ENCODE measurements at regions not wholly inside any gene's neighbourhood (a gene's known extent, or its start where the extent isn't known, plus 50 kb on each side); places are given as distances from the start of the nearest gene placed in this dataset.
"Not testable (repeated sequence)": the region's sequence is repeated elsewhere in the genome, so short reads cannot be mapped to it uniquely, and the experiment has no call there.

DNA sequence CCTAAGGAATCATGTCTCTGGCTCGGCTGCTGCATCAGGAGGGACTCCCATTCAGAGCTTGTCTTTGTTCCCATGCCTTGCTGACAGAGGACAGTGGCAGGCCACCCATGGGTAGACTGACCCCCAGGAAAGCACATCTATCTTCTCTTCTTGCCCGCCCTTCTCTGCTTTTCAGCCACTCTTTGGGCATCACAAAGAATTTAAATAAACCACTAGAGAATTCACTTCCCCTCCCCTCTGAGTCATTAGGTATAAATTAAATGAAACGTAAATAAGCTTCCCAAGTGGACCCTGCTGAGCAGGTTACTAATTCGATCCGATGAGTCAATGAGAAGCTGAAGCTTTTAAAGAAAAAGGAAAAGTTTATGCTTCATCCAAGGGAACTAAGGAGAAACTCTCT, 97.0 kb downstream of the DRD1 start:
- DNase-seq (ENCODE audit: low spot score), result peak; percentile 52

DNA sequence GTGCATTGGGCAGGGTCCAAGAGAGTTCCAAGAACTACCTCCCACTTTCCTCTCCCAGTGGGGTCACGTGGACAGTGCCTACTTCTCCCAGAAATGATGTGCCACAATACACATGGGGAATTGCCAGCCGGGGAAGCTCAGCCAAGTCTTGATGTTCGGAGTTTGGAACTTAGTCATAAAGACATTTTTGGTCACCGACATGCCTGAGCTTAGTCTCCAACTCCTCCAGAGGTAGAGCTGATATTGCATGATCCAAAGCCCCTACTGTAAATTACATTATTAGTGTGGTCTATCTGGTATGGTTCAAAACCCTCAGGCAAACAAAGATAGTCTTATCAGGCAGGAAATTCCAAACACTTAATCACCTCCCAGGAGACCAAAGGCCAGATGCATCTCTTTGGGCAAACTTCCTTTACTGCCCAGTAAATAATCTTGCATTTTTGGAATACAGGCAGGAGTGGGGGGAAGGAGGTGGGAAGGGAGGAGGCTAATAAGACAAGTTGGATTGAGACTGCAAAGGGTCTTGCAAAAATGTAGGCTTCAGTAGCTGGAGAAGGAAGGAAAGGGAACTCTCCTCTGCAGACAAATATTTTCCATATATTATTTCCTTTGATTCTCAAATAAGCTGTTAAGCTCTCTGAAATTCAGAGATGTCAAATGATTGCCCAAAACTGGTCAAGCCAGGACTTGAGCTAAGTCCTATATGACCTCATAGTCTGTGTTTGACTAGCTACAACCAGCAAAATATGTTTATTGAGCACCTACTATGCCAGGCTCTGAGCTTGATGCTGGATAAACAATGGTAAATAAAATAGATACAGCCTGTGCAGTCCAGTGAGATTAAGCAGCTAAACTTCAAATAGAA, 99.4 kb downstream of the DRD1 start:
- DNase-seq (ENCODE audit: low spot score), result peak; percentile 39

DNA sequence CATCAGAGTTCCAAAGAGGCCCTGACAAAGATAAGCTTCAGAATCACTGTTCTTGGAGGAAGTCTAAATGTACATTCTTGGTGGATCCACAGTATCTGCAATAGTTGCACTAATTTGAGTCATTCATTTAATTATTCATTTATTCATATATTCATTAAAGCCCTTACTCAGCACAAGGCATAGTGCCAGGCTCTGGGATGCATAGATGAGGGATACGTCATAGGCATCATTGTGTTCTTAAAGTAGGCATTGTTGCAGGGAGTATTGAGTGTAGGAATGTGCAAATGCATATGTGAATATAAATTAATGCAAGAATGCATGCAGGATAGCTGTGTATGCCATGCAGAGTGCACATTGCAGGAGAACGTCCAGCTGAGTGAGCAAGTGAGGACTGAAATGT, 100.7 kb downstream of the DRD1 start:
- no peak for DNase-seq (ENCODE audit: low spot score)

DNA sequence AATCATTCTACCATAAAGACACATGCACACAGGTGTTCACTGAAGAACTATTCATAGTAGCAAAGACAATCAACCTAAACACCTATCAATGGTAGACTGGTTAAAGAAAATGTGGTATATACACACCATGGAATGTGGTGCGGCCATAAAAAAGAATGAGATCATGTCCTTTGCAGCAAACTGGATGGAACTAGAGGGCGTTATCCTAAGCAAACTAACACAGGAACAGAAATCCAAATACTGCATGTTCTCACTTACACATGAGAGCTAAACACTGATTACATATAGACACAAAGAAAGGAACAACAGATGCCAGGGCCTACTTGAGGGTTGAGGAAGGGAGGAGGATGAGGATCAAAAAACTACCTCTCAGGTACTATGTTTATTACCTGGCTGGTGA, 103.8 kb downstream of the DRD1 start:
- no peak for DNase-seq (ENCODE audit: low spot score)

DNA sequence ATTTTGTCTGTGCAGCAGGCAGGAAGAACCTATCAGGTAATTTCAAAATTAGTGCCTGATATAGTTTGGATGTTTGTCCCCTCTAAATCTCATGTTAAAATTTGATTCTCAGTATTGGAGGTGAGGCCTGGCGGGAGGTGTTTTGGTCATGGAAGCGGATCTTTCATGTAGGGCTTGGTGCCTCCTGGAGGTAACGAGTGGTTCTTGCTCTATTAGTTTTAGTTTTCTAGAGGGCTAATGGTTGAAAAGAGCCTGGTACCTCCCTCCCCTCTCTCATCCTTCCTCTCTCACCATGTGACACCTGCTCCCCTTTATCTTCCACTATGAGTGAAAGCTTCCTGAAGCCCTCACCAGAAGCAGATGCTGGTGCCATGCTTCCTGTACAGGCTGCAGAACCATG, 106.3 kb downstream of the DRD1 start:
- DNase-seq (ENCODE audit: low spot score), result no peak

DNA sequence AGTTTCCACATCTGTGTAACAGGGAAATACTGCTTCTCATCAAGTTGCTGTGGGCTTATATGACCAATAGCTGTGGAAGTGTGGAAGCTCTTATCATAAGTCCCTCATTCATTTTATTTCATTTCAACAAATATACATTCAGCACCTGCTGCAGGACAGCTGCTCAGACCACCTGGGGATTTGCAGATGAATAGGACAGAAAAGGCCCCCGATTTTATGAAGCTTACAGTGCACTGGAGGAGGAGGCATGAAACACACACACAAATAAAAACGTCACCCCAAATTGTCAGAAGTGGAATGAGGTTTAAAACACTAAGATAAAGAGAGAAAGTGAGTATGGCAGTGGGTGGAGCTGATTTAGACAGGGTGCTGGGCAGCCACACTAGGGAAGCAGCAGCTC, 107.2 kb downstream of the DRD1 start:
- no peak for DNase-seq (ENCODE audit: low spot score)

DNA sequence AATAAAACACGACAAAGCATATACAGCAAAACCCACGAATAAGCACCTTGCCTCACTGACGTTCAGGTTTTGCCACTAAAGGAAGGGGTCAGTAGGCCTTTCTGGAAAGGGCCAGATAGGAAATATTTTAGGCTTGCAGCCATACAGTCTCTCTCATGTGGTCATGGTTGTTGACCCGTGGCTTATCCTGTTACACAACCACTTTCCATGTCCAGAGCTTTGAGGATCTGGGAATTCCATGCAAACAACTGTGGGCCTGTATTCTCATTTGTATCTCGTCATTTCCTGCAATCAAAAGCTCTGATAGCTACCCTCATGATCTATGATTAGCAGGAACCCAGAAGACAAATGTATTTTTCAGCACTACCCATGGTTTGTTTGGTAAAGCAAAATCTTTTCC, 108.3 kb downstream of the DRD1 start:
- no peak for DNase-seq (ENCODE audit: low spot score)

DNA sequence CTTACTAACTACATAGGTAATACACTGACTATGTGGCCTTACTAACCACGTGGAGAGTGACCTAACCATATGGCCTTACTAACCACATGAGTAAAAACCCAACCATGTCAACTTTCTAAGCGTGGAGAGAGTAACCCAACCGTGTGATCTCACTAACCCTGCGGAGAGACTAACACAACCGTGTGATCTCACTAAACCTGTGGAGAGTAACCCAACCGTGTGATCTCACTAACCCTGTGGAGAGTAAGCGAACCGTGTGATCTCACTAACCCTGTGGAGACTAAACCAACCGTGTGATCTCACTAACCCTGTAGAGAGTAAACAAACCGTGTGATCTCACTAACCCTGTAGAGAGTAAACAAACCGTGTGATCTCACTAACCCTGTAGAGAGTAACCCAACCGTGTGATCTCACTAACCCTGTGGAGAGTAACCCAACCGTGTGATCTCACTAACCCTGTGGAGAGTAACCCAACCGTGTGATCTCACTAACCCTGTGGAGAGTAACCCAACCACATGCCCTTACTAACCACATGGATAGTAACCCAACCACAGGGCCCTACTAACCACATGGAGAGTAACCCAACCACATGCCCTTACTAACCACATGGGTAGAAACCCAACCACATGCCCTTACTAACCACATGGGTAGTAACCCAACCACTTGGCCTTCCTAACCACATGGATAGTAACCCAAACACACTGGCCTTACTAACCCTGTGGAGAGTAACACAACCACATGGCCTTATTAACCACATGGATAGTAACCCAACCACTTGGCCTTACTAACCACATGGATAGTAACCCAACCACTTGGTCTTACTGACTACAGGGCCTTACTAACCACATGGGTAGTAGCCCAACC, 112.6 kb downstream of the DRD1 start:
- not testable (repeated sequence) for DNase-seq (ENCODE audit: low spot score)

DNA sequence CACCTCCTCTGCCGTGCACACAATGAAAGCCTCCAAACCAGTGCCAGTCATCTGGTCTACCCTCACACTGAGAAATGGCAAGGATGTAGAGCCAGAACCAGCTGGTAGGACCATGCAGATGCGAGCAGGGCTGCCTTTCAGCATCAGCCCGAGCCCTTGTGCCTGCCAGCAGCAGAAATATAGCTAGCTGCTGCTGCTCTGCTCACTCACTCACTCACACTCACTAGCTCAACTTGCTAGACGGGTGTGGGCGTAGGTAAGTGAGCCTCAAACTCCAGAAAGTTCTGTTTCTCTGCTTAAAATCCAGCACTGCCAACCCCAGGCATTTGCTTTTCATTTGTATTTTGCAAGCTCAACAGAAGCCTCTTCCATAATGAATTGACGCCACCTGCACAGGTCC, 114.0 kb downstream of the DRD1 start:
- DNase-seq (ENCODE audit: low spot score), result no peak

DNA sequence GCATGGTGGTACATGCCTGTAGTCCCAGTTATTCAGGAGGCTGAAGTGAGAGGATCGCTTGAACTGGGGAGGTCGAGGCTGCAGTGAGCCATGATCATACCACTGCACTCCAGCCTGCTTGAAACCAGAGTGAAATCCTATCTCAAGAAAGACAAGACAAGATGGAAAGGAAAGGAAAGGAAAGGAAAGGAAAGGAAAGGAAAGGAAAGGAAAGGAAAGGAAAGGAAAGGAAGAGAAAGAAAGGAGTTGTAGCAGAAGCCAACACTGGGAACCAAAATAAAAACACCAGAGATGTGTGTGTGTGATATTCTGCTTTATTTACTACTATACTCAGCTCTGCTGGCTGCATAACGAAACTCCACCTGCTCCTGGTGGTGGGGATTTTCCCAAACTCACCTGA, 115.3 kb downstream of the DRD1 start:
- no peak for DNase-seq (ENCODE audit: low spot score)

DNA sequence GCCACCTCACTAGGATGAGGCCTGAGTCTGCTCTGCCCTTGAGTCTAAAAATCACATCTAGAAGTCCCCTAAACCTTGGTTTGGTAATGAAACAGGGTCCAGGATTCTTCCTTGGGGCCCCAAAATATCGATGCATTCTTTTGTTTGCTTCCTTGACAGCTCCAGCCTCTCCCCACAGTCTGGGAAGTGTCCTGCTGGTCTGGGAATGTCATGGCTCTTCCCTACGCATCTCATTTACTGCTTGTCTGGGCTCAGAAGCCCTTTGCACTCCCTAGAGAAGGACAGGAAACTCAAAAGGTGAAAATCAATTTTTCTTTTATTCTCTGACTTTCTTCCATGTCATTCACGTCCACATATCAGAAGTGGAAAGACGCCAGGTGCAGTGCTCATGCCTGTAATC, 115.8 kb downstream of the DRD1 start:
- DNase-seq (ENCODE audit: low spot score), result no peak

DNA sequence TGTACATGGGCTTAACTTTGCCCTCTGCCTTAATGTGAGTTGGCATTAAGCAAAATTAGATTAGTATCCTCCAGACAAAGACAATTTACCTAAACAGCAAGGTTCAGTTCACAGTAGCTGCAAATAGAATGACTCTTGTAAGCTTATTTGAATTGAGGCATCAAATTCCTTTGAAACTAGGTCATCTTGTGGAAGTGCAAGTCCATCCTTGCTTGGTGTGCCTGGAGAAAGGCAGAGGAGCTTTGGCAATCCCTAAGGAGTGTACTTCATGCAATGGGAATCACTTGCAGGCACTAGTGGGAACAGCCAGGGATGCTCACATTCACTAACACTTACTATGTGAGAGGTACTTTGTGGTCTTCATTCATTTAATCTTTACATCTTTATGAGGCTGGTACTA, 118.3 kb downstream of the DRD1 start:
- peak; percentile 18 for DNase-seq (ENCODE audit: low spot score)

DNA sequence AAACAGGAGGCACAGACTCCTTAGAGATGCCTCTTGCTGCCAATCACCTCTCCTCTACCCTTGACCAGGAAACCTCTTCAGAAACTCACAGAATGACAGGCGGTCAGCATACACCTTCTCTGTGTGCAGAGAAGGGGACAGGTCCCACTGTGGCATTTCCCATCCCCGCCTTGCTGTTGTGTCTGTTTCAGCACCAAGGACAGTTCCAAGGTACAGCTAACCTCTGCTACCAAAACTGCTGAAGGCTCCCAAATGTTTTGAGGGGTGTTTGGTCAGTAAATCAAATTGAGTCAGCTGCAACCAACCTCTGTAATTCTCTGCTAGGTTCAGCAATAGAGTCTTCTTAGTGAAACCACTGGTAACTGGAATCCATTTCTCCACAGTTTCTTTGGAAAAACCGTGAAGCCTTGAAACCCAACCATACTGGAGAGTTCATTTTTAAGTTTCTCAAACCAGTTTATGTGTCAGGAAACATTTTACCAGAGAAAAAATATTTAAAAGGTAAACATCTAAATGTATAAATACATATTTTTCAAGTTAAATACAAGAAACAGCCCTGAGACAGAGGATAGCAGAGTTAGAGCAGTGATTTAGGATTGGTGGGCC, 122.0 kb downstream of the DRD1 start:
- peak; percentile 41 for DNase-seq (ENCODE audit: low spot score)

DNA sequence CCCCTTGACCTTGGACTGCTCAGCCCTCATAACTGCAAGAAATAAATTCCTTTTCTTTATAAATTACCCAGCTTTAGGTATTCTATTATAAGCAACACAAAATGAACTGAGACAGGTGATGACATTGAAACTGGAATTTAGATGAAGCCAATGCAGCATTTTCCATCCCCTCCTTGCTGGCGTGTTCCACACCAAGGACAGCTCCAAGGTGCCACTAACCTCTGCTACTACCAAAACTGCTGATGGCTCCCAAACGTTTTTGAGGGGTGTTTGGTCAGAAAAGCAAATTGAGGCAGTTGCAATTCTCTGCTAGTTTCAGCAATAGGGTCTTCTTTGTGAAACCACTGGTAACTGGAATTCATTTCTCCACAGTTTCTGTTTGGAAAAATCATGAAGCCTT, 124.8 kb downstream of the DRD1 start:
- no peak for DNase-seq (ENCODE audit: low spot score)

DNA sequence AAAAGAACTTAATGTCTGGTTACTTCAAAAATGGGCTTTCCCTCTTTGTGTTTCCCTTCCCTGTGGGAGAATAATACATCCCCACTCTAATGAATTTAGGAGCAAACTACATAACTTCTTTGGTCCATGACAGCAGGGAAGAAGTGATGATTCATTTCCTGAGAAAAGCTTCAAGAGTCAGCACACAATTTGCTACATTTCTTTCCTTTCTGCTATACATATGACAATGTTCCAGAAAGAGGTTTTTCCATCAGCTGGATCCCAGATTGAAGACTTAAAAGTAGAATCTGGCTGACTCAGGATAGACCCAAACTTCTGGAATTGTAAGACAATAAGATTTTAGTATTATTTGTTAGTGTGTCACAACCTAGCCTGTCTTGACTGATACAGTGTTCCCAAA, 126.1 kb downstream of the DRD1 start:
- DNase-seq (ENCODE audit: low spot score), result no peak

DNA sequence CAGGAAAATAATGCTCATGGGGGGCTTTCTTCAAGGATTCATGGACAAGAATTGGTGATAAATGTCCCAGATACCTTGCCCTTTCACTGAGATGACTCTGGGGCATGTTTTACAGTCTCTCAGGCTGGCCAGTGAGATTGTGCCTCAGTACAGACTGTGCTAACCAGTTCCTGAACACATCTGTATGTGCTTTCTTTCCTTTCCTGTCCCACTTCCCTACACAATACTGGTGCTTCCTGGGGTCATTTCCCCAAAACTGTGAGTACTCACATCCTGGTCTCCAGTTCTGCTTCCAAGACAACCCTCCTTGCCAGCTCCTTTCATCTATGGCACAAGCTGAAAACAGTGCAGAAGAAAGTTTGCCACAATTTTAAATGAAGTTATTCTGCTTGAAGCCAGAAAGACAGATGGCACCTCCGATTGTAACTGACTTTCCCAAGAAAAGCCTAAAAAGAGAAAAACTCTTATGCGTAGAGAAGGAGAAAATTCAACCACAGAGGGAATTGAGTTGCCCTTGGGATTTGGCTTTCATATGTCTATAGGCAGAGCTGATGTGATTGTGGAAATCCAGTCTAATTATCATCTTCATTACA, 134.7 kb downstream of the DRD1 start:
- no peak for DNase-seq (ENCODE audit: low spot score)

DNA sequence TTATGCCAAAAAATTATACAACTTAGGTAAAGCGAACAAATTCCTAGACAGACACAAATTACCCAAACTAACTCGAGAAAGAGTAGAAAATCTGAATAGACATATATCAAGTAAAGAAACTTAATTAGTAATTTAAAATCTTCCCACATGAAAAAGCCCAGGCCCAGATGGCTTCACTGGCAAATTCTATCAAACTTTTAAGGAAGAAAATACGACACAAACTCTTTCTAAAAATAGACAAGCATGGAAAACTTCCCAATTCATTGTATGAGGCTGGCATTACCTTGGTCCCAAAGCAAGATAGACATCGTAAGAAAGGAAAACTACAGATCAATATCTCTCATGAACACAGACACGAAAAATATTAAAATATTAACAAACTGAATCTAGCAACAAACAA, 135.3 kb downstream of the DRD1 start:
- DNase-seq (ENCODE audit: low spot score), result no peak

DNA sequence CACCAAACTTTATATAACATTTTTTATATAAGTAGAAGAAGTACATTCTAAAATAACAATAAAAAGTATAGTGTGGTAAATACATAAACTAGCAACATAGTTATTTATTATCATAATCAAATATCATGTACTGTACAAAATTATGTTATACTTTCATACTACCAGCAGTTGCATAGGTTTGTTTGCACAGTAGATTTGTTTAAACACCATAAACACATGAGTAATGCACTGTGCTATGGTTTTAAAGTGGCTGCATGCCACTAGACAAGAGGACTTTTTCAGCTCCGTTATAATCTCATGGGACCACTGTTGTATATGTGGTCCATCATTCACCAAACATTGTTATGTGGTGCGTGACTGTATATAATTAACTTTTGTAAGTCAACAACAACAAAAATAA, 137.6 kb downstream of the DRD1 start:
- no peak for DNase-seq (ENCODE audit: low spot score)

DNA sequence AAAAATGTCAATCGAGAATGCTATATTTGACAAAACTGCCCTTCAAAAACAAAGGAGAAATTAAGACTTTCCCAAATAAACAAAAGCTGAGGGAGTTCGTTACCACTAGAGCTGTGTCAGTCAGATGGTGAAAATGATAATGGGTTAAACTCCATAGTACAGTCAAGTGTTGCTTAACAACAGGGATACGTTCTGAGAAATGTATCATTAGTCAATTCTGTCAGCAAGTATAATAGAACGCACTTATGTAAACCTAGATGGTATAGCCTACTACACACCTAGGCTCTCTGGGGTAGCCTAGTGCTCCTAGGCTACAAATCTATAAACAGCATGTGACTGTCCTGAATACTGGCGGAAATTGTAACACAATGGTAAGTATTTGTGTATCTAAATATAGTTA, 138.7 kb downstream of the DRD1 start:
- no peak for DNase-seq (ENCODE audit: low spot score)

DNA sequence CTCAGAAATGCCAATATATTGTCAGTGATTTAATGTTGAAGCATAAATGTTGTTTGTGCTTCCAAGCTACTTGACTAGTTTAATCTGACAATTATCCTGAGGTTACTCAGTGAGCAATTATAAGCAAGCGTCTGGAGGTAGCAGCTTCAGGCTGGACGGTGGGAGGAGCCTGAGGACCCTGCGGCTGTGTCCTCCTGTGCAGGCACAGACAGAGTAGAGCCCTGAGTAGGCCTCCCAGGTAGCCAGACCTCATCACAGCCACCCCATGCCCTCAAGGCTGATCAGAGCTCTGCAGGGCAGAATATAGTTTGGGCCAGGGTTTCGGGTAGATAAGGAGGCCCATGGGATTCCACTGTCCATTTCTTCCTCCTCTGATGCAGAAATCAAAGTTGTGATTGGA, 153.6 kb downstream of the DRD1 start:
- no peak for DNase-seq (ENCODE audit: low spot score)

DNA sequence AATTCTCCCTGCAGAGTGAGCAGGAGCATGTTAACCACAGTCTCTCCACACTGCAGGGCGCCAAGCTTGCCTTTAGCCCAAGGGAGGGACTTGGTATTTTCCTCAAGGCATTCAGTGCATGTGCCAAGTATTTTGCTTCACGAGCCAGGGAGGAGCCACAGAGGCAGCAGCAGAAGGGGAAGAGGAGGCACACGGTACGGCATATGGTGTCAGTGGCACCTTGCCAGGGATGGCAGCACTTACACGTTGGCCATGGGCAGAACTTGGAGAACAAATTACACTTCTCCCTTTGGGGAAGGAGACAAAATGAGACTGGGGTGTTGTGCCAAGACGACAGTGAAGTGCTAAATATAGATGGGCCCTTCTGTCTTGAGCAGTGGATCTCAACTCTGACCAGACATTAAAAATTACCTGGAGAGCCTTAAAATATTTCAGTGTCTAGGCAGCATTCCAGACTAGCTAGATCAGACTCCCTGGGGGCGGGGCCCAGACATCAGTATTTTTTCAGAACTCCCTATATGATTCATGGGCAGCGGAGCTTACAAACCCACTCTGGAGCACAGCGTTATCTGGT, 155.8 kb downstream of the DRD1 start:
- DNase-seq (ENCODE audit: low spot score), result peak; percentile 45

DNA sequence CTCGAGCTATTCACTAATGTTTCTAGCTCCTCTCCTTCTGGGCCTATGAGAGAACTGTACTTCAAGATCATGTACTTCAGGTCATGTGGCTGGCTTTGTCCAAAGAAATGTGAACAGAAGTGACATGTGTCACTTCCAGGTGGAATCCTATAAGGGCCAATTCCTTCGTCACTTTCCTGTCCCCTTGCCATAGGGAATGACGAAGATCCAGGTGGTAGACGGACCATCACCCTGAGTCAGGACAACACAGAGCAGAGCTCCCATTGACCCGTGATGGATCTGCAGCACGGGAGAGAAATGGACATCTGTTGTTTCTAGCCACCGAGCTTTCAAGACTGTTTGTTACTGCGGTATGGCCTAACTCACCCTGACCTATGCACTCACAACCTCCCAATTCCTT, 157.0 kb downstream of the DRD1 start:
- DNase-seq (ENCODE audit: low spot score), result no peak
